WERI-Rb-1 (cell line): ENCODE measurements at regions not wholly inside any gene's neighbourhood (a gene's known extent, or its start where the extent isn't known, plus 50 kb on each side); places are given as distances from the start of the nearest gene placed in this dataset.
A peak's percentile ranks its signal among the peaks of the same experiment; 100 is the strongest.
"Not testable (repeated sequence)": the region's sequence is repeated elsewhere in the genome, so short reads cannot be mapped to it uniquely, and the experiment has no call there.

ENCODE experiments used
- DNase-seq: peaks from one replicate; pipeline ENCODE4 v3.0.0-alpha.2; 2020
- H3K27ac ChIP-seq: fragments of 250-450 bp; sonication (Bioruptor Pico); 2 replicates; pipeline ENCODE4 v1.5.1; 2020; ENCODE audit warnings: mild to moderate bottlenecking, moderate library complexity
- H3K27me3 ChIP-seq: fragments of 250-450 bp; sonication (Bioruptor Pico); 2 replicates; pipeline ENCODE4 v1.5.1; 2021; ENCODE audit warnings: mild to moderate bottlenecking, low read depth, moderate library complexity; ENCODE audit not compliant: insufficient read depth, severe bottlenecking
- H3K36me3 ChIP-seq: fragments of 250-450 bp; sonication (Bioruptor Pico); 2 replicates; pipeline ENCODE4 v1.5.1; 2020; ENCODE audit warnings: mild to moderate bottlenecking, moderate library complexity
- H3K4me3 ChIP-seq: 2 replicates; pipeline ENCODE4 v1.5.1; 2011; ENCODE audit warnings: low read depth, mild to moderate bottlenecking, control low read depth, low read length
- H3K9me3 ChIP-seq: fragments of 250-450 bp; sonication (Bioruptor Pico); 2 replicates; pipeline ENCODE4 v1.5.1; 2021; ENCODE audit warnings: mild to moderate bottlenecking, moderate library complexity; ENCODE audit not compliant: severe bottlenecking
- TF ChIP-seq, protein P1 (sequence below): IDR thresholded peaks from 2 replicates; pipeline ENCODE4 v1.5.1; 2011; ENCODE audit warnings: low read depth, mild to moderate bottlenecking, control low read depth, inconsistent platforms, low read length

DNA sequence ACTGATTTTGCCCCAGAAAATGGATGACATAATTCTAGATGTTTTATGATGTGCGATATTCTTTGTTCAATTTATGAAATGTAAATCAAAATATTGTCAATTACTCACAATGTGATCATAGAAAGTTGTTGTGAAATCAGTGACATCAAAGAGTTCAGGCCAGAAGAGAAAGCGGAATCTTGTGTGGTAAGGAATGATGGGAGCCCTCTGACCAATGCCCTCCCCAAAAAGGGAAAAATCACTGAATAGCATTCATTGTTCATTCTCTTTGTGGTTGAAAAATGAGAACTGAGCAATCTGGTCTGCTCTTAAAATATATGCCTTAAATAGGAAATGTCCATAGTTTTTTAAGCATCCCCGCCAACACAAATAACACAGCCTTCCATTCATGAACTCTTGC, 247.1 kb upstream of the GRIK2 start:
- H3K27me3 ChIP-seq, result no peaks in the 10 kb centered on the region
- H3K27ac ChIP-seq, result no peak overlapping the region
- H3K36me3 ChIP-seq, result no peaks in the 10 kb centered on the region
- no peak overlapping the region for H3K4me3 ChIP-seq
- DNase-seq, result no peak
- TF ChIP-seq, protein P1, sequence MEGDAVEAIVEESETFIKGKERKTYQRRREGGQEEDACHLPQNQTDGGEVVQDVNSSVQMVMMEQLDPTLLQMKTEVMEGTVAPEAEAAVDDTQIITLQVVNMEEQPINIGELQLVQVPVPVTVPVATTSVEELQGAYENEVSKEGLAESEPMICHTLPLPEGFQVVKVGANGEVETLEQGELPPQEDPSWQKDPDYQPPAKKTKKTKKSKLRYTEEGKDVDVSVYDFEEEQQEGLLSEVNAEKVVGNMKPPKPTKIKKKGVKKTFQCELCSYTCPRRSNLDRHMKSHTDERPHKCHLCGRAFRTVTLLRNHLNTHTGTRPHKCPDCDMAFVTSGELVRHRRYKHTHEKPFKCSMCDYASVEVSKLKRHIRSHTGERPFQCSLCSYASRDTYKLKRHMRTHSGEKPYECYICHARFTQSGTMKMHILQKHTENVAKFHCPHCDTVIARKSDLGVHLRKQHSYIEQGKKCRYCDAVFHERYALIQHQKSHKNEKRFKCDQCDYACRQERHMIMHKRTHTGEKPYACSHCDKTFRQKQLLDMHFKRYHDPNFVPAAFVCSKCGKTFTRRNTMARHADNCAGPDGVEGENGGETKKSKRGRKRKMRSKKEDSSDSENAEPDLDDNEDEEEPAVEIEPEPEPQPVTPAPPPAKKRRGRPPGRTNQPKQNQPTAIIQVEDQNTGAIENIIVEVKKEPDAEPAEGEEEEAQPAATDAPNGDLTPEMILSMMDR, result no peak
- H3K9me3 ChIP-seq, result no peaks in the 10 kb centered on the region

DNA sequence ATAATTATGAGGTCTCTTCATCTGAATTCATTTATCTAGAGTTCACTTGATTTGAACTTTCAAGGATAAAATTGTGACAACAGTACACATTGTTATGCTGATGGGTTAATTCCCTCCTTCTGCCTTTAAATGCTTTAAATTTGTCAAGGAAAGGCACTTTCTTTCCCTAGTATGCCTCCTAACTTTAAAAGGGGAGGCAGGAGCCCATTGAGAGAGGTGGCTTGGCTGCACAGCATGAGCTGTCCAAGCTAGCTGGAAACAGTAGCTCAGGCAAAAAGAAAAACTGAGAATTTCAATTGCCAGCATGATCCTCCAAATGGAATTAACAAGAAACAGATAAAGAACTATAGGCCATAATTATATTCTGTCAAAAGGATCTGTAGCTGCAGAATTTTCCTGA, 243.3 kb upstream of the GRIK2 start:
- no peak for DNase-seq
- TF ChIP-seq, protein P1, result no peak
- H3K27me3 ChIP-seq, result no peaks in the 10 kb centered on the region

DNA sequence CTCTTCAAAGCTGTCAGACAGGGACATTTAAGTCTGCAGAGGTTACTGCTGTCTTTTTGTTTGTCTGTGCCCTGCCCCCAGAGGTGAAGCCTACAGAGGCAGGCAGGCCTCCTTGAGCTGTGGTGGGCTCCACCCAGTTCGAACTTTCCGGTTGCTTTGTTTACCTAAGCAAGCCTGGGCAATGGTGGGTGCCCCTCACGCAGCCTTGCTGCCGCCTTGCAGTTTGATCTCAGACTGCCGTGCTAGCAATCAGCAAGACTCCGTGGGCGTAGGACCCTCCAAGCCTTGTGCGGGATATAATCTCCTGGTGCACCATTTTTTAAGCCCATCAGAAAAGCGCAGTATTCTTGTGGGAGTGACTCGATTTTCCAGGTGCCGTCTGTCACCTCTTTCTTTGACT, 235.9 kb upstream of the GRIK2 start:
- H3K9me3 ChIP-seq, H3K27ac ChIP-seq, H3K4me3 ChIP-seq, H3K27me3 ChIP-seq, DNase-seq, H3K36me3 ChIP-seq: not testable (repeated sequence)

More for the DNA sequence above, 243.3 kb upstream of the GRIK2 start:
- Histone ChIP-seq H3K9me3 (no peaks in the 10 kb centered on the region), H3K27ac (no peak overlapping the region), H3K4me3 (no peak overlapping the region), H3K36me3 (no peaks in the 10 kb centered on the region)

DNA sequence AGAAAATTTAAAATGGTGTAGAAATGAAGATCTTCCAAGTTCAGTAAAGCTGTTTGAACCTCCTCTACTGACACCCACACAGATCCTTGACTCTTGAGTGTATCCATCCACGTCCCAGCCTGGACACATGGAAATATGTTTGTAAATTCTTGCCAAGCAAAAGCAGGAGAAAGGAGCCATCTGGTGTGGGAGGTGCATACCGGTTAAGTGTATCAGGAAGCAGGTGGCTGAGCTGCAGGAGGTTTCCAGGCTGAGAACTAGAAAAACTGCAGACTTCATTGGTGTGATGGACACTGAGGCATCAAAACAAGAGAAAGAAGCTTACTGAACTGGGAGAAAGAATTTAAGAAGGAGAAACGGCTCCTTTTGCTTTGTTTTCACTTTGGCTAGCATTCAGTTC, 229.9 kb upstream of the GRIK2 start:
- Histone ChIP-seq H3K27me3 (no peaks in the 10 kb centered on the region), H3K27ac (peak overlapping the region; percentile 68), H3K9me3 (no peaks in the 10 kb centered on the region), H3K4me3 (no peak overlapping the region), H3K36me3 (no peaks in the 10 kb centered on the region)
- TF ChIP-seq, protein P1, result no peak
- peak; percentile 78 for DNase-seq

DNA sequence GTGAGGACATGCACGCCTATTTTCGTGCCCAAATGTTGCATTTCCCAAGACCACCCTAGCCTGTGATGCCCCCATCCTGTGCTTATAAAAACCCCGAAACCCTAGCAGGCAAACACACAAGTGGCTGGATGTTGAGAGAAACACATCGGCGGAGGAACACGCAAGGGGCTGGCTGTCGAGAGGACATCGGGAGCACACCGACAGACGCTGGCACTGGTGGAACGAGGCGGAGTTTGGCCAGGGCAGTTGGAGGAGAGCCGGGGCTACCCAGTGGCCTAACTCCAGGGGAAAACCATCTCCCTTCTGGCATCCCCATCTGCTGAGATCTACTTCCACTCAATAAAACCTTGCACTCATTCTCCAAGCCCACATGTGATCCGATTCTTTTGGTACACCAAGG, 225.9 kb upstream of the GRIK2 start:
- Histone ChIP-seq H3K27ac (no peak overlapping the region), H3K36me3 (no peaks in the 10 kb centered on the region), H3K27me3 (no peaks in the 10 kb centered on the region), H3K9me3 (peaks cover 8% of the 10 kb centered on the region), H3K4me3 (no peak overlapping the region)
- DNase-seq, result no peak
- TF ChIP-seq, protein P1, result no peak

DNA sequence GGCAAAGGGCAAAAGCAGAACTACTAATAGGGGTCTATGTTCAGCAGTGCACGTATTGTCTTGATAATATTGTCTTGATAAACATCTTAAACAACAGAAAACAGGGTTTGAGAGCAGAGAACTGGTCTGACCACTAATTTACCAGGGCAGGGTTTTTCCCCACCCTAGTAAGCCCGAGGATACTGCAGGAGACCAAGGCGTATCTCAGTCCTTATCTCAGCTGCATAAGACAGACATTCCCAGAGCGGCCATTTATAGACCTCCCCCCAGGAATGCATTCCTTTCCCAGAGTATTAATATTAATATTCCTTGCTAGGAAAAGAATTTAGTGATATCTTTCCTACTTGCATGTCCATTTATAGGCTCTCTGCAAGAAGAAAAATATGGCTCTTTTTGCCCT, 222.5 kb upstream of the GRIK2 start:
- H3K4me3 ChIP-seq, DNase-seq, H3K36me3 ChIP-seq, H3K9me3 ChIP-seq, H3K27ac ChIP-seq, H3K27me3 ChIP-seq: not testable (repeated sequence)

DNA sequence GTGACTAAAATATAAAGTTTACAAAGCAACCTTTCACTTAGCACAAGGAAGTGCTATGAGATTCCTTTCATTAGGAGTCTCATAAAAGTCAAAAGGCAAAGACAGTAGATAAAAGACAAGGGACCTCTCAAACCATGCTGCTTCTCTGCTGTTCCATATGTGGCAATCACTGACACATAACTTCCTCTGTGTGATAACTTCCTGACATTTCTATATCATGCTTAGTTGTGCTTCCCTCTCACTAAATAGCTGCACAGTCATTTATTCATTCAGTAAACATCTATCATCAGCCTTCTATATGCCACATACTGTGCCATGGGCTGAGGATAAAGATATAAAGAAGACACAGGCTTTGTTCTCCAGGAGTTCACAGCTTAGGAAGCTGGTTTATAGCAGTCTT, 214.8 kb upstream of the GRIK2 start:
- Histone ChIP-seq H3K36me3 (no peaks in the 10 kb centered on the region), H3K27me3 (no peaks in the 10 kb centered on the region), H3K9me3 (no peaks in the 10 kb centered on the region), H3K27ac (no peak overlapping the region), H3K4me3 (no peak overlapping the region)
- TF ChIP-seq, protein P1, result no peak
- DNase-seq, result no peak
